GM12878 (cell line): ENCODE measurements at regions not wholly inside any gene's neighbourhood (a gene's known extent, or its start where the extent isn't known, plus 50 kb on each side); places are given as distances from the start of the nearest gene placed in this dataset.

Experiments used
- IKZF1 ChIP-seq: fragments of 450-650 bp; conservative IDR thresholded peaks from 2 replicates; pipeline ENCODE4 v1.6.1; 2017; ENCODE audit warnings: antibody characterized with exemption, mild to moderate bottlenecking
- RAD51 ChIP-seq: fragments of 450-650 bp; IDR thresholded peaks from 2 replicates; pipeline ENCODE4 v1.6.1; 2016; ENCODE audit warnings: moderate library complexity, mild to moderate bottlenecking, inconsistent platforms
- YBX1 ChIP-seq: fragments of 450-650 bp; IDR thresholded peaks from 2 replicates; pipeline ENCODE4 v1.6.1; 2016; ENCODE audit warnings: antibody characterized with exemption
- ZNF24 ChIP-seq: fragments of 450-650 bp; IDR thresholded peaks from 2 replicates; pipeline ENCODE4 v1.6.1; 2017; ENCODE audit warnings: antibody characterized with exemption, mild to moderate bottlenecking
- TF ChIP-seq, protein P1 (sequence below): IDR thresholded peaks from 2 replicates; pipeline ENCODE4 v1.6.1; 2012; ENCODE audit warnings: improper control_type of control experiment, low read depth, low read length; ENCODE audit not compliant: insufficient replicate concordance
- TF ChIP-seq, protein P2 (sequence below): IDR thresholded peaks from 2 replicates; pipeline ENCODE4 v1.6.1; 2012; ENCODE audit warnings: mild to moderate bottlenecking, low read depth, low read length

DNA sequence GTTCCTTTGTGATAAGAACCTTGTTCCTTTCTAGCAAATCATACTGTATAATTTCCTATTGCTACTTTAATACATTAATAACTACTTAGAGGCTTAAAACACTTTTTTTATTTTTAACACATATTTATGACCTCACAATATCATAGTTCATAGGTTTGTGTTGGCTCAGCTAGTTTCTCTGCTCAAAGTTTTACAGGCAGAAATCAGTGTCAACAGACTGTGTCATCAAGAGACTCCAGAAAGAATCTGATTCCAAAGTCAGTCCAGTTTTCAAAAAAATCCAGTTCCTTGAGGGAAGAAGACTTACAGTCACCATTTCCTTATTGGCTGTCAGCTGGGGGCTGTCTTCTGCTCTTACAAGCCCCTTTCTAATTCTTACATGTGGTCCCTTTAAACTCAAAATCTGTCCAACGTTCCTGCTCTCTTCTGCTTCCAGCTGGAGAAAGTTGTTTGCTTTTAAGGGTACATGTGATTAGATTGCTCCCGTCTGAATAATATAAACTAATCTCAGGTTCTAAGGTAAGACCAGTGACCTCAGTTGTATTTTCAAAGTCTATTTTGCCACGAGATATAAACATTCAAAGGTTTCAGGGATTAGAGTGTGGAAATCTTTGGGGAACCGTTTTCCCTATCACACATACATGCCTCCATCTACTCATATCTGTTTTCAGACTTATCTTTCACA, 267.3 kb upstream of the SLITRK5 start (continued):
- TF ChIP-seq ZNF24 (no peak), IKZF1 (no peak), RAD51 (no peak), YBX1 (no peak)
- TF ChIP-seq, protein P1, sequence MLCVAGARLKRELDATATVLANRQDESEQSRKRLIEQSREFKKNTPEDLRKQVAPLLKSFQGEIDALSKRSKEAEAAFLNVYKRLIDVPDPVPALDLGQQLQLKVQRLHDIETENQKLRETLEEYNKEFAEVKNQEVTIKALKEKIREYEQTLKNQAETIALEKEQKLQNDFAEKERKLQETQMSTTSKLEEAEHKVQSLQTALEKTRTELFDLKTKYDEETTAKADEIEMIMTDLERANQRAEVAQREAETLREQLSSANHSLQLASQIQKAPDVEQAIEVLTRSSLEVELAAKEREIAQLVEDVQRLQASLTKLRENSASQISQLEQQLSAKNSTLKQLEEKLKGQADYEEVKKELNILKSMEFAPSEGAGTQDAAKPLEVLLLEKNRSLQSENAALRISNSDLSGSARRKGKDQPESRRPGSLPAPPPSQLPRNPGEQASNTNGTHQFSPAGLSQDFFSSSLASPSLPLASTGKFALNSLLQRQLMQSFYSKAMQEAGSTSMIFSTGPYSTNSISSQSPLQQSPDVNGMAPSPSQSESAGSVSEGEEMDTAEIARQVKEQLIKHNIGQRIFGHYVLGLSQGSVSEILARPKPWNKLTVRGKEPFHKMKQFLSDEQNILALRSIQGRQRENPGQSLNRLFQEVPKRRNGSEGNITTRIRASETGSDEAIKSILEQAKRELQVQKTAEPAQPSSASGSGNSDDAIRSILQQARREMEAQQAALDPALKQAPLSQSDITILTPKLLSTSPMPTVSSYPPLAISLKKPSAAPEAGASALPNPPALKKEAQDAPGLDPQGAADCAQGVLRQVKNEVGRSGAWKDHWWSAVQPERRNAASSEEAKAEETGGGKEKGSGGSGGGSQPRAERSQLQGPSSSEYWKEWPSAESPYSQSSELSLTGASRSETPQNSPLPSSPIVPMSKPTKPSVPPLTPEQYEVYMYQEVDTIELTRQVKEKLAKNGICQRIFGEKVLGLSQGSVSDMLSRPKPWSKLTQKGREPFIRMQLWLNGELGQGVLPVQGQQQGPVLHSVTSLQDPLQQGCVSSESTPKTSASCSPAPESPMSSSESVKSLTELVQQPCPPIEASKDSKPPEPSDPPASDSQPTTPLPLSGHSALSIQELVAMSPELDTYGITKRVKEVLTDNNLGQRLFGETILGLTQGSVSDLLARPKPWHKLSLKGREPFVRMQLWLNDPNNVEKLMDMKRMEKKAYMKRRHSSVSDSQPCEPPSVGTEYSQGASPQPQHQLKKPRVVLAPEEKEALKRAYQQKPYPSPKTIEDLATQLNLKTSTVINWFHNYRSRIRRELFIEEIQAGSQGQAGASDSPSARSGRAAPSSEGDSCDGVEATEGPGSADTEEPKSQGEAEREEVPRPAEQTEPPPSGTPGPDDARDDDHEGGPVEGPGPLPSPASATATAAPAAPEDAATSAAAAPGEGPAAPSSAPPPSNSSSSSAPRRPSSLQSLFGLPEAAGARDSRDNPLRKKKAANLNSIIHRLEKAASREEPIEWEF: no peak
- TF ChIP-seq, protein P2, sequence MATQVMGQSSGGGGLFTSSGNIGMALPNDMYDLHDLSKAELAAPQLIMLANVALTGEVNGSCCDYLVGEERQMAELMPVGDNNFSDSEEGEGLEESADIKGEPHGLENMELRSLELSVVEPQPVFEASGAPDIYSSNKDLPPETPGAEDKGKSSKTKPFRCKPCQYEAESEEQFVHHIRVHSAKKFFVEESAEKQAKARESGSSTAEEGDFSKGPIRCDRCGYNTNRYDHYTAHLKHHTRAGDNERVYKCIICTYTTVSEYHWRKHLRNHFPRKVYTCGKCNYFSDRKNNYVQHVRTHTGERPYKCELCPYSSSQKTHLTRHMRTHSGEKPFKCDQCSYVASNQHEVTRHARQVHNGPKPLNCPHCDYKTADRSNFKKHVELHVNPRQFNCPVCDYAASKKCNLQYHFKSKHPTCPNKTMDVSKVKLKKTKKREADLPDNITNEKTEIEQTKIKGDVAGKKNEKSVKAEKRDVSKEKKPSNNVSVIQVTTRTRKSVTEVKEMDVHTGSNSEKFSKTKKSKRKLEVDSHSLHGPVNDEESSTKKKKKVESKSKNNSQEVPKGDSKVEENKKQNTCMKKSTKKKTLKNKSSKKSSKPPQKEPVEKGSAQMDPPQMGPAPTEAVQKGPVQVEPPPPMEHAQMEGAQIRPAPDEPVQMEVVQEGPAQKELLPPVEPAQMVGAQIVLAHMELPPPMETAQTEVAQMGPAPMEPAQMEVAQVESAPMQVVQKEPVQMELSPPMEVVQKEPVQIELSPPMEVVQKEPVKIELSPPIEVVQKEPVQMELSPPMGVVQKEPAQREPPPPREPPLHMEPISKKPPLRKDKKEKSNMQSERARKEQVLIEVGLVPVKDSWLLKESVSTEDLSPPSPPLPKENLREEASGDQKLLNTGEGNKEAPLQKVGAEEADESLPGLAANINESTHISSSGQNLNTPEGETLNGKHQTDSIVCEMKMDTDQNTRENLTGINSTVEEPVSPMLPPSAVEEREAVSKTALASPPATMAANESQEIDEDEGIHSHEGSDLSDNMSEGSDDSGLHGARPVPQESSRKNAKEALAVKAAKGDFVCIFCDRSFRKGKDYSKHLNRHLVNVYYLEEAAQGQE: no peak
